ENCODE measurements at regions not wholly inside any gene's neighbourhood (a gene's known extent, or its start where the extent isn't known, plus 50 kb on each side); places are given as distances from the start of the nearest gene placed in this dataset.
"Not testable (repeated sequence)": the region's sequence is repeated elsewhere in the genome, so short reads cannot be mapped to it uniquely, and the experiment has no call there.

DNA sequence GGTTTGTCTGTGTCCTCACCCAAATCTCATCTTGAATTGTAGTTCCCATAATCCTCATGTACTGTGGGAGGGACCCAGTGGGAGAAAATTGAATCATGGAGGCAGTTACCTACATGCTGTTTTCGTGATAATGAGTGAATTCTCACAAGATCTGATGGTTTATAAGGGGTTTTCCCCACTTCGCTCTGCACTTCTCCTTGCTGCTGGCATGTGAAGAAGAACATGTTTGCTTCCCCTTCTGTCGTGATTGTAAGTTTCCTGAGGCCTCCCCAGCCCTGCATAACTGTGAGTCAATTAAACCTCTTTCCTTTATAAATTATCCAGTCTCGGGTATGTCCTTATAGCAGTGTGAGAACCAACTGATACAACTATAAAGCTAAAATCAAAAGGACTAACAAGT is 60.2 kb upstream of the RPL38 start:
- TF ChIP-seq CTCF, POLR2A, EP300 (IDR thresholded peaks at IDR 0.05): not testable (repeated sequence)

Data from tibial nerve (tissue), 4 donors.